ENCODE measurements at regions not wholly inside any gene's neighbourhood (a gene's known extent, or its start where the extent isn't known, plus 50 kb on each side); places are given as distances from the start of the nearest gene placed in this dataset.

- DNase-seq (ENCODE audit: low spot score), result no peak
Measured at GRCh38 chr12:131527092-131527491, 183.8 kb upstream of the SFSWAP start.

GRCh38 chr12:131527736-131528135 lies 183.2 kb upstream of the SFSWAP start:
- DNase-seq (ENCODE audit: low spot score), result no peak
- TF ChIP-seq, protein P1, sequence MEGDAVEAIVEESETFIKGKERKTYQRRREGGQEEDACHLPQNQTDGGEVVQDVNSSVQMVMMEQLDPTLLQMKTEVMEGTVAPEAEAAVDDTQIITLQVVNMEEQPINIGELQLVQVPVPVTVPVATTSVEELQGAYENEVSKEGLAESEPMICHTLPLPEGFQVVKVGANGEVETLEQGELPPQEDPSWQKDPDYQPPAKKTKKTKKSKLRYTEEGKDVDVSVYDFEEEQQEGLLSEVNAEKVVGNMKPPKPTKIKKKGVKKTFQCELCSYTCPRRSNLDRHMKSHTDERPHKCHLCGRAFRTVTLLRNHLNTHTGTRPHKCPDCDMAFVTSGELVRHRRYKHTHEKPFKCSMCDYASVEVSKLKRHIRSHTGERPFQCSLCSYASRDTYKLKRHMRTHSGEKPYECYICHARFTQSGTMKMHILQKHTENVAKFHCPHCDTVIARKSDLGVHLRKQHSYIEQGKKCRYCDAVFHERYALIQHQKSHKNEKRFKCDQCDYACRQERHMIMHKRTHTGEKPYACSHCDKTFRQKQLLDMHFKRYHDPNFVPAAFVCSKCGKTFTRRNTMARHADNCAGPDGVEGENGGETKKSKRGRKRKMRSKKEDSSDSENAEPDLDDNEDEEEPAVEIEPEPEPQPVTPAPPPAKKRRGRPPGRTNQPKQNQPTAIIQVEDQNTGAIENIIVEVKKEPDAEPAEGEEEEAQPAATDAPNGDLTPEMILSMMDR (IDR thresholded peaks at IDR 0.05; ENCODE audit: extremely low read depth, missing control alignments), result no peak

More at GRCh38 chr12:131527092-131527491, 183.8 kb upstream of the SFSWAP start:
- TF ChIP-seq, protein P1 (IDR thresholded peaks at IDR 0.05; ENCODE audit: extremely low read depth, missing control alignments), result no peak

GRCh38 chr12:131528144-131528543 lies 182.7 kb upstream of the SFSWAP start:
- TF ChIP-seq, protein P1 (IDR thresholded peaks at IDR 0.05; ENCODE audit: extremely low read depth, missing control alignments), result no peak
- no peak for DNase-seq (ENCODE audit: low spot score)

DNA sequence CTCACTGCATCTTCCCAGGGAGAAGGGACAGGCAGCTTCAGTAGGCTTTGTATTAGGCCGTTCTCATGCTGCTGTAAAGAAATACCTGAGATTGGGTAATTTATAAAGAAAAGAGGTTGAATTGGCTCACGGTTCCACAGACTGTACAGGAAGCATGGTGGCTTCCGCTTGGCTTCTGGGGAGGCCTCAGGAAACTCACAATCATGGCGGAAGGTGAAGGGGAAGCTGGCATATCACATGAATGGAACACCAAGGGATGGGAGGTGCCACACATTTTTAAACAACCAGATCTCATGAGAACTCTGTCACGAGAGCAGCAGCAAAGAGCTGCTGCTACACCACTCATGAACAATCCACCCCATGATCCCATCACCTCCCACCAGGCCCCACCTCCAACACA lies 182.2 kb upstream of the SFSWAP start:
- TF ChIP-seq, protein P1 (IDR thresholded peaks at IDR 0.05; ENCODE audit: extremely low read depth, missing control alignments), result no peak
- no peak for DNase-seq (ENCODE audit: low spot score)

- TF ChIP-seq, protein P1 (IDR thresholded peaks at IDR 0.05; ENCODE audit: extremely low read depth, missing control alignments), result no peak
- no peak for DNase-seq (ENCODE audit: low spot score)
Measured at GRCh38 chr12:131529196-131530040, 181.5 kb upstream of the SFSWAP start.

DNA sequence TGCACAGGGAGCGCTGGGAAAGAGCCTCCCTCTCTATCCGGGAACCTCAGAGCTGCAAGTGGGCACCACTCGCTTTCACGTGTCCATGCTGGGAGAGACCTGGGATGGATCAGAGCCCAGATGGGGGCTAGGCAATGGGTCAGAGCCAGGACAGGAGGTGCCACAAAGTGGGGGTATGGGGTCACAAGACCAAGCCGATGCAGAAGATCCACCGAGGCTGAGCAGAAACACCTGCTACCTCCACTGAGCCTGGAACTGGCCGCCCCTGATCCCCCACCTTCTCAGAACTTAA lies 180.9 kb upstream of the SFSWAP start:
- no peak for DNase-seq (ENCODE audit: low spot score)
- TF ChIP-seq, protein P1 (IDR thresholded peaks at IDR 0.05; ENCODE audit: extremely low read depth, missing control alignments), result no peak

GRCh38 chr12:131530422-131530821 lies 180.5 kb upstream of the SFSWAP start:
- TF ChIP-seq, protein P1 (IDR thresholded peaks at IDR 0.05; ENCODE audit: extremely low read depth, missing control alignments), result no peak

More at GRCh38 chr12:131530422-131530821, 180.5 kb upstream of the SFSWAP start:
- no peak for DNase-seq (ENCODE audit: low spot score)

Measured in GM20000 (cell line).